Suppressor macrophage treated with lipopolysaccharide for 4 hours (primary cell): ENCODE measurements at regions not wholly inside any gene's neighbourhood (a gene's known extent, or its start where the extent isn't known, plus 50 kb on each side); places are given as distances from the start of the nearest gene placed in this dataset.

Experiments used
- DNase-seq: peaks from one replicate; pipeline ENCODE4 v3.0.0-alpha.2; 2020

- DNase-seq = no peak
Observed at GRCh38 chr18:75654851-75655751, 227.6 kb upstream of the SMIM21 start.

DNA sequence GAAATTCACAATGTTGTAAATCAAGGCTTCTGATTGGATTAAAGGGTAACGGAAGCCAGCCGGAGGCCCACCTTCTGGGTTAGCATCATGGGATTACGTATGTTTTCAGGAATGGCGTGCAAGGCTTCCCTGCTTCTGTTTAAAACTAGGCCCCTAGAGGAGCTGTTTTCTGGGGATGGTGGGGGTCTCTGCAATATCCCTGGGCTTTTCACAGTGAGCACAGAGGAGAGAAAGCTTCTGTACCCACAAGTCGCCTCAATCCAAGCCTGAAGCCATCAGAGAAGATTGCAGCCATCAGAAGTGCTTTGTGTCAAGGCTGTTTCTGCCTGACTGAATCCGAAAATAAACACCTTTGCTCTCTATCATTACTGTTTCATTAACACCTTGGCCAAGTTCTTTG lies 226.9 kb upstream of the SMIM21 start:
- DNase-seq = no peak

GRCh38 chr18:75652528-75652927 lies 225.0 kb upstream of the SMIM21 start:
- no peak for DNase-seq

DNA sequence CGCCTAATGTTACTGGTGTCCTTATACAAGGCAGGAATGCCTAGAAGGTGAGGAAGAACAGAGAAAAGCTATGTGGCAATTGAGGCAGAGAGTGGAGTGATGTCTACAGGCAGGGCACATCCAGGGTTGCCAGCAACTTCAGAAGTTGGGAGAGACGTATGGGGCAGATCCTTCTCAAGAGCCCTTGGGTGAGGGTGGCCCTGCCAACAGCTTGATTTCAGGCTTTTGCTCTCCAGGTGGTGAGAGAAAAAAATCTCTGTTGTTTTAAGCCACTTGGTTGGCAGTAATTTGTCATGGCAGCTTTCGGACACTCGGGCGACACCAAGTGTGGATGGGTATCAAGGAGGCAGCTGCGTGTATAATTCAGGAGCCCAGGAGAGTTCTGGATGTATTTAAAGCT lies 217.4 kb upstream of the SMIM21 start:
- DNase-seq = no peak

DNA sequence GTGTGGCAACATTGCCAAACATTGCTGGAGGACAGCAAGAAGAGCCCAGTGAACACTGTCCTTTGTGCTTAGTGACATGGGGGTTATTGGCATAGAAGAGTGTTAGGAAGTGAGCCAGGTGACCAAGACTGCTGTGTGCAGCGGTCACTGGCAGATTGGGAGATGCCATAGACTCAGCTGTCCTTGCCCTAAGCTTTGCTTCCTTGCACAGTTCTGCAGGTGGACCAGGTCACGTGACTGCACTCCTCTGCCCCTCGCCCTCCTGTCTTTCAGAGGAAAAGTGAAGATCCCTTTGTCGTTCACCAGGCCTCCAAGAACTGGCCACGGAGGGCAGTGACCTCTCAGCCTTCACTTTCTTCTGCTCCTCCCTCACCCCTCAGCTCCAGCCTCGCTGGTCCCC lies 215.6 kb upstream of the SMIM21 start:
- no peak for DNase-seq

- DNase-seq = no peak
Observed at GRCh38 chr18:75639472-75639831, 211.9 kb upstream of the SMIM21 start.

DNA sequence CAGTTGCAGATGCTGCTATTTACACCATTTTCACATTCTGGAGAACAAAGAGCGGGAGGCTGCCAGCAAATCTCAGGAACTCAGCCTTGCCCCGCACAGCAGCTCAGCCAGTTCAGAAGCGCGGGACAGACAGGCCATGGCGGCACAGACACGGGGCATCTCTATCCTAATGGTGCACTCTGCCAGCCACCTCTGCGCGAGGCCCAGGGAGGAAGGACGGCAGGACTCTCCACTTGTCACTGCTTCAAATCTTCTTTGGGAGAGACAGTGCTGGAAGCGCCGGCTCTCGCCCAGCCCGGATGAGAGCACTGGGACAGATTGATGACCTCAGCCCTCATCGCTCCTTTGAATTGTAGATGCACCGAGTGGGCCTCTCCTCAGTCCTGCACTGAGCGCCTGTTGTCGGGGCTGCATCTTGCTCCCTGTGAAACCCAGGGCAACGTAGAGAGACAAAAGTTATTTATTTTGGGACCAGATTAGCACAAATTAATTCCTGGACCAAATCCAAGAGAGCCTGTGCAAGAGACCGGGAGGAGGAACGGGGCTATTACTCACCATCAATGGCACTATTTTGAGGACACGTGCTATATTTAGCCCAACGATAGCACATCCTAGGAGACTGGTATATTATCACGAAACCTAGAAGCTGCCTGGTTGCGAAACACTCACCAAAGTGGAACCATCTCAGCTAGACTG lies 211.4 kb upstream of the SMIM21 start:
- DNase-seq = no peak

DNA sequence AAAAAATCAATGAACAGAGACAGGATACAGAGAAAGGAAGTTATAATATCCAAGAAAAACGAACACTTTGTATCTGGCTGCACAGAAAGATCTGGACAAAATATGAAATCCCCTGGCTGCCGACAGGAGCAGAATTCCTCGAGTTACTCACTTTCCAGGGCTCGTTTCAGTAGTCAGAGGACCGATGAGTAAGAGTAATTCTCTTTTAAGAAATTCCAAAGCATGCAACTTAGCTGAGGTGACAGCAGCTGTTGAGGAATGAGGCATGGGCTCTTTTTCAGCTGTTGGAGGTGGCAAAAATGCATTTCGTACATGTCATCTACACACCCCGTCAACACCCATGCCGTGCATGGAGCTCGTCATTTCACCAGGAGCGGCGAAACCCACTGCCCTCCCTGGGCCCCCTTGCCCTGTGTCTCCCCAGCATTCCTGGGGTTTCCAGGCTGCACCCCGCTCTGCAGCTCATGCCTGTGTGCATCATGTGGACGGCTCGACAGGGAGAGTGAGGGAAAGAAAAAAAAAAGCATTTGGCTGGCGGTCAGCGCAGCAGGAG lies 210.8 kb upstream of the SMIM21 start:
- no peak for DNase-seq

- DNase-seq = no peak
Observed at GRCh38 chr18:75635096-75635495, 207.6 kb upstream of the SMIM21 start.

GRCh38 chr18:75625966-75626365 lies 198.5 kb upstream of the SMIM21 start:
- DNase-seq = no peak

DNA sequence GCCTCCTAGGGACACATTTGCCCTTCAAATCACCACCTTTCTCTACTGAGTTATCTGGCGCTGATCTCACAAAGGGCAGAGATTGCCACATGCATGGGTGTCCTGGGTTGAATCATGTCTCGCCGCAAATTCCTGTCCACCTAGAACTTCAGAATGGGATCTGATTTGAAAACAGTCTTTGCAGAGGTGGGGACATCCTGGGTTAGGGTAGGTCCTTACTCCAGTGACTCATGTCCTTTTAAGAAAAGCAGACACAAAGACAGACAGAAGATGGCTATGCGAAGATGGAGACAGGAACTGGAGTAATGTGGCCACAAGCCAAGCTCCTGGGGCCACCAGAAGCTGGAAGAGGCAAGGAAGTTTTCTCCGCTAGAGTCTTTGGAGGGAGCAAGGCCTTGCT lies 197.4 kb upstream of the SMIM21 start:
- DNase-seq = no peak

DNA sequence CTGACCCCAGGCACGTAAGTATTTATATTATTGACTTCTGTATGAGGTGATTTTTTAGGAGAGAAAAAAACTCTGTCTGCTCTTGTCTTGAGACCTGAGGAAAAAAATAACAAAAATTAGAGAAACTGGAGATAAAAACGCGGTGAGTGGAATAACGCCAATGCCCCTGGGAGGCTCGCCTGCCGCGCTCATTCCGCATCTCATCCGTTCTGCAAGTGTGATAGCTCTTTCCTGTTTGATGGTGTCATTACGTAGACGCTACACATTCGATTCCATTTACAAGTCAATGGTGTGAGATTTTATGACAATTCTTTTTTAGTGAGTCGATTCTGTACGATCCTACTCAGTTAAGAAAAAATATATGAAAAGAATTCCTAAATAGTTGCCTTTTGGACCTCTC lies 194.3 kb upstream of the SMIM21 start:
- no peak for DNase-seq

DNA sequence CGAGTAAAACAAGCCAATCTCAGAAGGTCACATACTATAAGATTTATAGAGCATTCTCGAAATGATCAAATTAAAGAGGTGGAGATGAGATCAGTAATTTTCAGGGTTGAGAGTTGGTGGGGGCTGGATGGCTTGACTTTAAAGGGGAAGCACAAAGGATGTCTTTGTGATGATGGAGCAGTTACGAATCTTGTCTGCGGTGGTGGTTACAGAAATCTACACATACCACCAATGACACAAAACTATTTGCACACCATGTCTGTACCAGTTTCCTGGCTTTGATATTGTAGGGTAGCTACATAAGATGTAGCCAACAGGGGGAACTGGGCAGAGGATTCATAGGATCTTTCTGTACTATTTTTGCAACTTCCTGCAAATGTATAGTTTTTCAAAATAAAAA lies 190.6 kb upstream of the SMIM21 start:
- no peak for DNase-seq

DNA sequence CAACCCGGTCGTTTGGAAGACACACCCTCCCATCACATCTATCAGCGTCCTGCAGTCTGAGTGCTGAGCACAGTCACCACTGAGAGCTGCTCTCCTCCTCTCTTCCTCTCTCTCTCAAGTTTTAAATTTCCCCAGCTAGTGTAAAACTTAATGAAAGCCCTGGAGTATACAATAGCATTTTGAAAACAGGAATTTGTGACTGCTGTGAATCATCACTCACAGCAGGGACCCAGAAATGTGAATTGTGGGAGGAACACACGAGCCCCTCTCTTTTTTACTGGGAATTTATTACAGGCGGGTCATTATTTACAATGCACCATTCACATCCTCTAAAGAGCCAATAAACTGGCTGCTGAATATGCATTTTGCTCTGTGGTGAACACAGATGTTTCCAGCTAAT lies 185.0 kb upstream of the SMIM21 start:
- no peak for DNase-seq

DNA sequence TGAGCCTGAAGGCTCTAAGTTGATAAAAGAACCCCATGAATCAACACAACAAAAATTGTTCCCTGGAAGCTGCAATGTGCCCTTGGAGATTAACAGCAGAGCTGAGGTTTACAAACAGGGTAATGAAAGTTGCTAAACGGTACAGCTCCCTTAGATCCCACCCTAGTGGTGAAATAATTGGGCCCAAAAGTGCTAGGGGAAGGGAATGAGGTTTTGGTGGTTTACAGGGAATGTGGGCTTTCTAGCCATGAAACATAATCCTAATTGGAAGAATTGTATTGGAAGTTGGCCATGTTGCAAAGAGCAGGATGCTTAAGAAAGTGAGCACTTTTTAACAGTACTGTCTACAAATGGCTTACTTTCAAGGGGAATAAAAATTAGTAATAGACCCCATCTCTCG lies 180.2 kb upstream of the SMIM21 start:
- no peak for DNase-seq

DNA sequence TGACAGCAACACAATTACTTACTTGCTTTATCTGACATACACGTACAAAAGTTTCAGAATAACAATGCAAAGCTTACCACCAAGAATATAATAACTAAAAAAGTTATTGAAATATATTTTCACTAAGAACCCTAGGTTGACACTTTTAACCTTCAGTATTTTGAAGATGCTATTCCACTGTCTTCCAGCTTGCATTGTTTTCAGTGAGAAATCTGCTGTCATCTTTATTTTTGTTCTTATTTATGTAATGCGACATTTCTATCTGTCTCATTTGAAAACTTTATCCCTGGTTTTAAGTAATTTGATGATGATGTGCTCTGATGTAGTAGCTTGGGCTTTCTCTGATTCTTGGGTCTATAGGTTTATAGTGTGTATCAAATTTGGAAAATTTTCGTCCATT lies 165.0 kb upstream of the SMIM21 start:
- DNase-seq = no peak

DNA sequence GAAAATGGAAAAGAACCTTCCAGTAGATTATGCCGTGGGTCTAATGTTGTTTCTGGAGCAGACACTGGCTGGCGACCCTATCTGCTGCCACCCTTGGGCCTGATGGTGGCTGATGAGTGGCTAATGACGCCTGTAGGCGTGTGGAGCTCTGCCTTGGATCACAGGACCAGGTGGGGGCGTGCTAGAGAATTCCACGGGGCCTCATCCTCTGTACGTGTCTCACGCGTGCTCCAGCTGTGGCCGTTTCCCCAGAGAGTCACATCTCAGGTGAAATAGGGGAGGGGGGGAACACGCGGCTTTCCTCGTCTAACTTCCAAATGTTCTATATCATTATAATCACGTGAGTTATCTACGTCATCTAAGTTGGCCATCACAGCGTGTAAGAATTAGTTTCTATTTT lies 160.9 kb upstream of the SMIM21 start:
- DNase-seq = no peak

- DNase-seq = no peak
Observed at GRCh38 chr18:75587131-75587530, 159.6 kb upstream of the SMIM21 start.

GRCh38 chr18:75586130-75586889 lies 158.8 kb upstream of the SMIM21 start:
- no peak for DNase-seq

DNA sequence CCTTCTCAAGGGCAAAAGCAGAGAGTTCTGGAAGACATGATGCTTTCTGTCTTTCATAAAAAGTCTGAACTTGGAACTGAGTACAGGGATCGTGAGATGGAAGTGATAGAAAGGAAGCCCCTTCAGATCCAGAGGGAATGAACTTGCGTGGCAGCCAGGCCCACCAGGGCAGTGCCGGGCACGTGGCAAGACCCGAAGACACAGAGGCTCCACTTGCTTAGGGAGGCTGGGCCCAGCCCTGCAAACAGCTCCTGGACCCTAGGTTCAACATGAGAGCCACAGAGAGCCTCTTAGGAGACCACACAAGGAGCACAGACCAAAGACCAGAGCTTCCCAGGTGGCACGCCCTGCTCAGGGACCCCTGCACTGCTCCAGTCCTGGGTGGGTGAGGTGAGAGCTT lies 155.4 kb upstream of the SMIM21 start:
- no peak for DNase-seq

GRCh38 chr18:75582406-75582821 lies 154.9 kb upstream of the SMIM21 start:
- no peak for DNase-seq

DNA sequence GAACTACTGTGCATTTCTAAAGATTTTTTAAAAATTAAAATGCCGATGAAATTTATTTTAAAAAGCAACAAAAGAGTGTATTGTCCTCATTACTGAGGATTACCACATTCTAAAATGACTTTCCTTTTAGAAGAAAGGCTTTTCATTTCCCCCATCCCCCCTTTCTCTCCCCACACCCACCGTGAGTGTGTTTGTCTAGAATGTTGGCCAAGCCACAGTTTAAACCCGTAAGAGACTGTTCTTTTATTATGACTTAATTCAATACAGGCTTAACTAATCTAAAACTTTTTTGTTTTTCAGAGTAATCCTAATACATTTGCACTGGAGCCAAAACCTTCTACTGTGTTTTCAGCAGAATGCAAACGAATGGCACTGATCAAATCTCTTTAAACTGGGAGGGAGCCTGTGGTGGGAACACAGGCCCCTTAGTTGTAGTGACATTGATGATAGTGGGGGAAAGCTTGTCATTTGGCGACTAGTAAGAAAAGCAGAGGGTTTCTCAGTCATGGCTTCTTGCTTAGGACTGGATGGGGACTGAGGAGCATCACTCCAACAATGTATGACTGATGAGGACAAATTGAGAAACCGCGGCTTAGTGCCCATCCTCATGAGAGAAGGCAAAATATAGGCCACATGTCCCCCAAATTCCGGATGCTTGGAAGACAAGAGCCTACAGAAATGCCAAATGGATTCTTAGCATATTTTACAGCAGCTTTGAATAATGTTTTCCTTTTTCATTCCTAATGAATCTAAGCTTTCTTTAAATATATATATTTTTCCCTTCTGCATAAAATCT lies 154.0 kb upstream of the SMIM21 start:
- no peak for DNase-seq

DNA sequence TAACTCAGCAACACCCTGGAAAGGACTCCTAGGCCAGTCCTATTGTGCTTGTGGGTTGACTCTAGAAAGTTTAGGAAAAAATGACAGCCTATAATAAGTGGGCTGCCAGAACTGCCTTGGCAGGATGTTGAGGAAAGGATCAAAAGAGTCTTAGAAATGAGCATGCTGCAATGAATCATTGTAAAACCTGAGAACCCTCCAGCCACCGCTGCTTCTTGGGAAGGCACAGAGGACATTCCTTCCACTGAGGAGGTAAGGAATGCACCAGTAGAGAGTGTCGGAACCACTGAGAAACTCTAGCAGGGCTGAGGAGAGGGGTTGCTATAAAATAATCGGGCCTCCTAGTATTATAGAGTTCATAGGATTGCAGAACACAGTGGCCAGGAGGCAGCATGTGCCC lies 146.7 kb upstream of the SMIM21 start:
- DNase-seq = no peak
